Transverse colon (tissue), 4 donors: ENCODE measurements at regions not wholly inside any gene's neighbourhood (a gene's known extent, or its start where the extent isn't known, plus 50 kb on each side); places are given as distances from the start of the nearest gene placed in this dataset.

Experiments
- DNase-seq: peaks from one replicate; pipeline ENCODE4 v3.0.0-alpha.2; 2019
- H3K27ac ChIP-seq, 4 donors: fragments of 200-600 bp; sonication (generic); 2 replicates each; pipeline ENCODE4 v1.5.1; 2016 to 2018; ENCODE audit warnings: inconsistent platforms in 4 of 4
- H3K27me3 ChIP-seq: fragments of 200-600 bp; sonication (generic); 2 replicates; pipeline ENCODE4 v1.5.1; 2017; ENCODE audit warnings: inconsistent platforms
- H3K36me3 ChIP-seq, 4 donors: fragments of 200-600 bp; sonication (generic); 2 replicates each; pipeline ENCODE4 v1.5.1; 2017 to 2019; ENCODE audit warnings: inconsistent platforms in 4 of 4
- H3K4me1 ChIP-seq, 4 donors: fragments of 200-600 bp; sonication (generic); 2 replicates each; pipeline ENCODE4 v1.5.1; 2017 to 2020; ENCODE audit warnings: inconsistent platforms in 4 of 4
- H3K4me3 ChIP-seq, 4 donors: fragments of 200-600 bp; sonication (generic); 1 replicate in 1 of 4; 2 replicates in 3 of 4; pipeline versions ENCODE4 v1.5.1 to v1.6.1; 2017 to 2019; ENCODE audit warnings: inconsistent platforms in 4 of 4
- H3K9me3 ChIP-seq, 2 donors: fragments of 200-600 bp; sonication (generic); 2 replicates each; pipeline ENCODE4 v1.5.1; 2017 to 2019; ENCODE audit warnings: inconsistent platforms in 2 of 2
- EP300 ChIP-seq: sonication (generic); formaldehyde crosslinking; IDR thresholded peaks from one replicate; pipeline ENCODE4 v1.6.1; 2017; ENCODE audit warnings: antibody characterized with exemption, low read depth
- POLR2A ChIP-seq: fragments of 450-650 bp; IDR thresholded peaks from one replicate; pipeline ENCODE4 v1.6.1; 2016; ENCODE audit warnings: antibody characterized with exemption, mild to moderate bottlenecking, moderate library complexity
- POLR2AphosphoS5 ChIP-seq, 3 donors: sonication (generic); formaldehyde crosslinking; IDR thresholded peaks; one replicate each; pipeline ENCODE4 v1.6.1; 2016; ENCODE audit warnings: antibody characterized with exemption in 3 of 3
- WGBS, 2 donors: methylation state at CpG; one replicate each; pipeline ENCODE4 v1.1.5; 2018; ENCODE audit warnings: low coverage in 1 of 2; 5-methylcytosine and 5-hydroxymethylcytosine counted together
- in situ Hi-C, 4 donors: fragments of 200-750 bp; cut with MboI; loops; one replicate each; pipeline versions ENCODE4 v1.15.0 to v1.15.1; 2017; ENCODE audit warnings: low sequenced_read_pairs in 3 of 4, low pct_ligation_motif_present in 1 of 4, low pct_unique_long_range_greater_than_20kb in 1 of 4
- intact Hi-C: fragments of 100-400 bp; cut with DNase I; formaldehyde crosslinking; loops from one replicate; pipeline ENCODE4 v1.15.1; 2023; ENCODE audit warnings: low total_unique reads
- TF ChIP-seq, protein P1 (sequence below), 5 experiments: fragments of 200-600 bp in 3 of 5; fragments of 450-650 bp in 2 of 5; sonication (generic) in 3 of 5; IDR thresholded peaks; 1 replicate in 2 of 5; 2 replicates in 3 of 5; pipeline ENCODE4 v1.5.1; 2016 to 2017; ENCODE audit warnings: antibody characterized with exemption in 5 of 5, inconsistent platforms in 3 of 5, mild to moderate bottlenecking in 2 of 5, moderate library complexity in 1 of 5

DNA sequence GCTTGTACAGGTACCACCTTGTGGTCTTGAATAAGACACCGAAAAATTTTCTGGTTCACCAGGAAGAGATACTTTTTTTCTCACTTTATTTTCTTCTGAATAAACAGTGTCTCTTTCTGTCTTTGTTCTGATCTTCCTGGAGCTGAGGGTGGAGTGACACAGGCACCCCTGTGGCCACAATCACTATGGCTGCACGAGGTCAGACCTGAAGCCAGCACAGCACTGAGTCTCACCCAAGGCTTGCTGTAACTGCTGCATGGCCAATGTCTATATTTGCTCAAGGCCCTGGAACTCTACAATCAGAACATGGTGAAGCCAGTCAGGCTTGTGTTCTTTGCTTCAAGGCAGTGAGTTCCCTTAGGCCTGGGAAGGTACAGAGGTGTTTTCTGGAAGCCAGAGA lies 87.2 kb downstream of the GPR174 start:
- no peaks in the 10 kb centered on the region for H3K36me3 ChIP-seq
- no peaks in the 10 kb centered on the region for H3K27me3 ChIP-seq
- no peak overlapping the region for H3K27ac ChIP-seq
- no peaks in the 10 kb centered on the region for H3K4me1 ChIP-seq
- DNase-seq: no peak
- in situ Hi-C loops: no loop called here
- H3K4me3 ChIP-seq: no peak overlapping the region
- TF ChIP-seq, protein P1, sequence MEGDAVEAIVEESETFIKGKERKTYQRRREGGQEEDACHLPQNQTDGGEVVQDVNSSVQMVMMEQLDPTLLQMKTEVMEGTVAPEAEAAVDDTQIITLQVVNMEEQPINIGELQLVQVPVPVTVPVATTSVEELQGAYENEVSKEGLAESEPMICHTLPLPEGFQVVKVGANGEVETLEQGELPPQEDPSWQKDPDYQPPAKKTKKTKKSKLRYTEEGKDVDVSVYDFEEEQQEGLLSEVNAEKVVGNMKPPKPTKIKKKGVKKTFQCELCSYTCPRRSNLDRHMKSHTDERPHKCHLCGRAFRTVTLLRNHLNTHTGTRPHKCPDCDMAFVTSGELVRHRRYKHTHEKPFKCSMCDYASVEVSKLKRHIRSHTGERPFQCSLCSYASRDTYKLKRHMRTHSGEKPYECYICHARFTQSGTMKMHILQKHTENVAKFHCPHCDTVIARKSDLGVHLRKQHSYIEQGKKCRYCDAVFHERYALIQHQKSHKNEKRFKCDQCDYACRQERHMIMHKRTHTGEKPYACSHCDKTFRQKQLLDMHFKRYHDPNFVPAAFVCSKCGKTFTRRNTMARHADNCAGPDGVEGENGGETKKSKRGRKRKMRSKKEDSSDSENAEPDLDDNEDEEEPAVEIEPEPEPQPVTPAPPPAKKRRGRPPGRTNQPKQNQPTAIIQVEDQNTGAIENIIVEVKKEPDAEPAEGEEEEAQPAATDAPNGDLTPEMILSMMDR (IDR thresholded peaks at IDR 0.05): no peak
- TF ChIP-seq POLR2AphosphoS5 (IDR thresholded peaks at IDR 0.05): no peak
- no peak for TF ChIP-seq EP300
- TF ChIP-seq POLR2A: no peak
- intact Hi-C loops: no loop called here
- 58% methylated on average over 2 of the region's 2 CpGs; no CpG with 5 or more reads in 1 of the 2 donors for WGBS, 2 donors
- no peaks in the 10 kb centered on the region for H3K9me3 ChIP-seq
